Stimulated activated CD4-positive, alpha-beta T cell treated with anti-CD3 and anti-CD28 coated beads, Interleukin-1b, Interleukin-23, amount 100 ng/mL, for 48 hours (primary cell): ENCODE measurements at regions not wholly inside any gene's neighbourhood (a gene's known extent, or its start where the extent isn't known, plus 50 kb on each side); places are given as distances from the start of the nearest gene placed in this dataset.

Source experiments
- DNase-seq: peaks from one replicate; pipeline ENCODE4 v3.0.0-alpha.2; 2020

DNA sequence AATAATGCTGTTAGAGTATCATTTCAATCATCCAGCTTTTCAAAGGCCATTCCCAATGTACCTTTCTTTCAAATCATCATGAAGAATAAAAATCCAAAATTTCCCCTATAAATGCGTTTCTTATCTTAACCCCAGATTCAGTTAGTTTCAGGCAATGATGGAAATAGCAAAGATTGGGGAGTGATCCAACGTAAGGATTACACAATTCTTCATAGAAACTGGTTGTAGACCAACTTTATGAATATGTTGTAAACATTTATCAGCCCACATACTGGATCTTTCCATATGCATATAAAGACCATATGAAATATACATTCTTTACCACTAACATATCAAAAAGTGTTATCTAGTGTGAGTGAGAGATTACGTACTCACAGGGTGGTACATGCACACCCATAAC is 92.7 kb downstream of the ZC3H11B start:
- DNase-seq = no peak

DNA sequence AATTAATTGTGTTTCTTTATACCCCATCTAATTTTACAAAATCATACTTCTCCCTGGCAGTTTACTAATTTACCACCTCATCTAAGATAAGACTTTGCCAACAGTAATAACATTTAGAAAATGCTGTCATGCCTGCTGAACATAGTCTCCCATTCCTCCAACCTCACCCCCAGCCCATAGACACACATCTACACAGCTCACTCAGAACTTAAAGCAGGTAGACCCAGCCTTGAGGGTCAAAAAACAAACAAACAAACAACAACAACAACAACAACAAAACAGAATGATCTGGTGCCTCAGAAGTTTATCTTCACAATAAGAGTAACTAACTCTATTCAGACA is 94.0 kb downstream of the ZC3H11B start:
- no peak for DNase-seq

DNA sequence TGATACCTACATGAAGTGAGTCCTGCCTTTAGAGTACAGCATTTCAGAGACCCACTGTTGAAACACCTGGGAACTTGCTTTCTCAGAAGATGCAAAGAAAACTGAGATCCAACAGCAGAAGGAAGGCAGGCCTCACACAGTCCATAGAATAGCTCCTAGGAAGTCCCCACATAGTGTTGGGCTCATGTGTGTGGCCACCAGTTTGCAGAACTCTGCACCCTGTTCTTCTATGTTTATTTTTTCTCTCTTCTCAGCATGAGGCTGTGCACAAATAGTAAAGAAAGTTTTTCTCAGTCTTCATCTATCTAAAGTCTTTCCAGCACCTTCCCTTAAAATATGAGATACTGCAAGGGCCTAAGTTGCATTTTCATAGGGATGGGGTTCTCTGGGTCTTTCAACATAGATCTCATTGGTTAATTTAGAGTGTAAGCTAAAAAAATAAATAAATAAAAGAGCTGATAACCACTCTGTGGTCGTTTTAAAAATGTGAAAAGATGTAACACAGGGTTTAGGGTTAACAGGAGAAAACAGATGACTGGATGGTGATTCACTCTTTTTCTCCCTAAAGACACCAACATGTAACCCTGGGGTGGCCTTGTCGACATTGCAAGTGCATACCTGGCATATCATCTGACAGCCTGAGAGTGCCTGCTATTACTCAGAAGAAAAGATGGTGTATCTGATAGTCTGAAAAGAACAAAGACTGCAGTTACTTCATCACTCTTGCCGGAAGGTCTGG is 94.6 kb downstream of the ZC3H11B start:
- DNase-seq = no peak

DNA sequence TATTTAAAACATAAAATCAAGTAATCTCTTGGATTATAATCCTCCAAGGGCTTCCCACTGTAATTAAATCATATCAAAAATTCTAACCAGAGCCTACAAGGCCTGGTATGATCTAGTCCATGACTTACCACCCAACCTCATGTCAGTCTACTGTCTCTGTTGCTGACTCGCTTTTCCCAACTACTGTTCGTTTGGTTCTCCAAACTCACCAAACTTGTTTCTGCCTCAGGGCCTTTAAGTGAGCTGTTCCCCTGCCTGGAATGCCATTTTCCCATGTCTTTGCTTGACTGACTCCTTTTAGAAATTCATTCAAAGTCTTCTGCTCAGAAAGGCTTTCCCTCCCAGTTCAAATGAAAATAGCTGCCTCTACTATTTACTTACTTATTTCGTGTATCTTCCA is 95.9 kb downstream of the ZC3H11B start:
- DNase-seq = no peak

DNA sequence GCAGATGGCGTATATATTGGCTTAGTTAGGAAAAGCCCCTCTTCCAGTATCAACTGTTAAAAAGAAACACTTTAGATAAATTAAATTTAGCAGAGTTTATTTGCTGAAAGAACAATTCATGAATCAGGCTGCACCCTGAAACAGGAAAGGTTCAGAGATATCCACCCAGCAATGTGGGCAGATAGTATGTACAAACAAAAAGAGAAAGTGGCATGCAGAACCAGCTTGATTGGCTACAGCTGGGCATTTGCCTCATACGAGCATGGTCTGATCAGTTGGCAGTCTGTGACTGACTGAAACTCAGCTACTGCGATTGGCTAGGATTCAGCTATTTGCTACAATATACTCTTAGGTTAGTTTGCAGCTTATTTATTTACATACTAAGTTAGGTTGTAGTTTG is 98.2 kb downstream of the ZC3H11B start:
- no peak for DNase-seq

DNA sequence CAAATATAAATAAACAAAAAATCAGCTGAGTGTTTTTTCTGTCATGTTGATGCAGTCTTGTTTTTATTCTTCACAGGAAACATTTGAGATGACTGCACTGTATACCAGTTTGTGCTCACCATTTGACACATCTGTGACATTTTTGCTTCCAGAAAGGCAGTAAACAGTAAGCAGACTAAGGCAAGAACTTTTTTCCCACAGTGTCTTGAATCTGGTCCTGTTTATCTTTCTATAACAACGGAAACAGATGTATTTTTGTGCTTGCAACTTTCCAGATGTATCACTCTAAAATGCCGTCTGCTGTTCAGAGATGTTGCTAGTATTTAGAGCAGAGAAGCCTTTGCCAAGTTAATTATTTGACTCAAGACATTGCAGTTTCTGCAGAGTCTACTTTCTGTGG is 105.5 kb downstream of the ZC3H11B start:
- DNase-seq = no peak

DNA sequence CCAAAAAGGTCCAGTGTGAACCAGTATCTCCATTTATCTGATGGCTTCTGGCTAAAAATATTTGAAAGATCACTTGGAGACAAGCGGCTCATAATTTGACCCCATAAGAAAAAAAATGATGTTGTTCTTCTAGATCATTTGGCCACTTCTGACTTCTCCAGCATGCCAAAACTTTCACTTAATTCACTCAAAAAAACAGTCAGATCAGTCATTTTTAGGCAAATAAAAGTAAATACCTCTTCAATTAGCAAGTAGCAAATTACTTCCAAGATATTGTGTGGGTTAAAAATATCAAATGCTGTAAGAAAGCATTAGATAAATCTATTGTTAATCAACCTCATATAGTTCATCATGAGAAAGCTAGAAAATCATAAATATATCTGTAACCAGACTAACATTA is 106.0 kb downstream of the ZC3H11B start:
- no peak for DNase-seq

DNA sequence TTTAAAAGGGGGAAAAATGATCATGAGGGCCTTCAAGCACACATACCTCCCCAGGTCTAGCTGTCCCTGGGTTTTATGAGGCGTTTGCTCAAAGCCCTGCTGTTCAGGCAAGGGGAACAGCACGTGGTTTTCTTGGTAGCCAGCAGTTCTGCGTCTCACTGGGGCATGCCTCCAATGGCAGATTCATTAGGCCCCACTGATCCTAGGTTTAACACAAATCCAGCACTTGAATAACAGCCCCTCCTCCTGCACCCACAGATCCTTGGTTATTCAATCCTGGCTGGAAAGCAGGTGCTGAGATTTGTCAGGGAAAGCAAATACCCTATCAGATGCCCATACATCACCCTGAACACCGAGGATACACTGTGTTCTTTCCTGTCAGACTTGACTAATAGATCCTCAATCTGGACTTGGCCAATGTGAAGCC is 106.4 kb downstream of the ZC3H11B start:
- DNase-seq = no peak

DNA sequence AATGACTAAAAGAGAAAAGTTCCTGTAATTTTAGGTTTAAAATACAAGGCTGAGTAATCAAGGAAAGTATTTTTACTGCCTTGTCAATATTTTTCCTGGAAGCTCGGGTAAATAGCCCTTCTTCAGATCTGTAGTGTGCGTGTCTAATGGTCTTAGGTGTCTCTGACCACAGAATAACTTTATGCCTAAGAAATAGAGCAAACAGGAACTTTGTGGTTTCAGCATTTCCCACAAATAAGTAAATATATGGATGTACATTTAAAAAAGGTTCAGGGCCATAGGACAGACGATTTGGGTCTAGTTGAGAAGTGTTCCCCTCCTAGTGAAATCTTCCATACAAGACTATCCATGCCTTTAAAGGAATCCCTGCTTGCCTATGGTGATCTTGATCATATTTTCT is 107.0 kb downstream of the ZC3H11B start:
- no peak for DNase-seq

DNA sequence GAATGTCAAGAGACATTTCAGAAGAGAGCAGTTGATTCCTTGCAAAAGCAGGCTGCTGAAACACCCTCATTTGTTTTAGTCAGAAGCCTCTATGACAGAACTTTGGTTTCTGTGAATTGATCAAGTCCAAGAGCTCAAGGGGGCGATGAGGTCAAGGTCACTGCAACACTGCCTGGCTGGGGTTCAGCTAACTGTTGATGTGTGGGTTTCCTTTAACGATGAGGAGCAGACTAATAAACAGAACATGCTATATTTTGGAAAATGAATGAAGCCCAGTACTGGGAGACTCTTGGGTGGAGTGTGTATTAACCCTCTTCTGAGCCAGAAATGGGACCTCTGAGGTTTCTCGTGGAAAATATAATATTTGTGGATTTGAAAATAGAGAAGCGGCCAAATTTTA is 109.3 kb downstream of the ZC3H11B start:
- DNase-seq = no peak

DNA sequence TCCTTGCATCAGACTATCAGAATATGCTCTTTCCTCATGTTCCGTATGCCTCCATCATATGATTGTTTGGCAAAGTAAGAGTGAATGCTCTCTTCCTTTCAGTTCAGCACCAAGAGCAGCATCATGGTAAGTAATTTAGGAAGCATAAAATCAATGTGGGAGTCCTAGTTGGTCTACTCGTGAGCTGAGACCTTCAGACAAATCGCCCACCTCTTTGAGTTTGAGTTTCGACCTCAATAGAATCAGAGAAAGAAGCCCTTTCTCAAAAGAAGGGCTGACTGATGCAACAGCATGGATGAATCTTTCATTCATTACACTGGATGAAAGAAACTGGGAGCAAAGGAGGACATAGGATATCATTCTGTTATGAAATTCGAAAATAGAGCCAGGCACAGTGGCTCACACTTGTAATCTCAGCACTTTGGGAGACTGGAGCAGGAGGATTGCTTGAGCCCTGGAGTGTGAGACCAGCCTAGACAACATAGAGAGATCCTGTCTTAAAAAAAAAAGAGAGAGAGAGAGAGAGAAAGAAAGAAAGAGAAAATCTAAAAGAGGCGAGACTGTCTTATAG is 112.5 kb downstream of the ZC3H11B start:
- no peak for DNase-seq

DNA sequence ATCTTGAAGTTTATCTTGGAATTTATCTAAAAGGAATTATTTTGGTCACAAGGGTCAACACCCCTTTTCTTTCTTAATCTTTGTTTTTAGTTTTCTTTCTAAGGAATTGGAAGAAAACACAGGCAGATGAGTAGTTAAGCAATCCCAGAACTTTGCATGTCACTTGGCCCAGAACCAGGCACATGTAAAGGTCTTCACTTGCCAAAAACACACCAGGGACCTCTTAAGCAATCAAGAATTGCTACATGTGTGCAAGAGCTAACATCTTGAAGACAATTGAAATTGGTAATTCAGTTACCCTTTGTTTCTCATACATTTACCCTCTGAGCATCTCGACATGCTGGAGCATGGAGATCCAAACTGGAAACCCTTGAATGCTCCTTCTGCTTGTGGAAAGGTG is 114.2 kb downstream of the ZC3H11B start:
- no peak for DNase-seq

DNA sequence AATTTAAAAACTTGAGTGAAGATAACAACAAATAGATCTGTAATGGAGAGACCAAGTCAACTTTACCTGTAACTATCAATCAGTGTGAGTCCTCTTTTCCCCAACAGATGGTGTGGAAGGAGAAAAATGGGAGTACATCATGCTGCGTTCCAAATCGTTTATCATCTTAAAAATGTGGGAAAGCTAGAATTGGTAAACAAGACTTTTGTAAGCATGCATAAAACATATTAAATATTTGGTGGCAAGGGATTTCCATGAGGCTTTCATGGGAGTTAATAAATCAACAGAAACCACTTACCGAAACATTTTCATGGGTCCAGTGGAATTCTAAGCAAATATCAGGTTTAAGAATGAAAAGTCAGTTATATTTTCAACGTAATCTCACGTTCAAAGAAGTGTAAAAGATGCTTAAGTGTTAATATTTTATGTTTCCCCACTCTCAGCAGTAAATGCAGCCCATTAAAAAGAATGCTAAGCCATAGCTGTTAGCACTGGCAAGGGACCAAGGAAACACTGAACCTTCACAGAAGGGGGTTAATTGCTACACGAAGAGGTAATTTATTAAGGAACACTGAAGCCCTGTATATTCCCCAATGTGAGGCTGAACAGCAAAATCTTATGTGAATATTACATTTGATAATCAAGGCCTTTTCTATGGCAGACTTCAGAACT is 117.0 kb downstream of the ZC3H11B start:
- no peak for DNase-seq

DNA sequence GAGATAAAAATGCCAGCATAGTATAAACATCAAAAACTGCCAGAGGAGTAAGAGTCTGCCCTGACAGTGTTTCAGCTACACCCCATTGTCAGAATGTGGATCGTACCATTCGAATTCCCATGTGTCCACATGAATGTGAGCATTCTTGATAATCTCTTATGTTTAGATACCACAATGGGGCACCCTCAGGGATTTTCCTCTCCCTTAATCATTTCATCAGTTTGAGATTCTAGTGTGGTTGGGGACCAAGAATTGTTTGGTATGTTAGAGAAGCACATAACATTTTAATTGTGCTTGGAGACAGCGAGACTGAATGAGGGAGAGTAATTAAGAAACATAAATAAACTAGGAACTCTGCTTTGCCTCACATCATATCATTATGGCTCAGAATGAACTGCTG is 120.2 kb downstream of the ZC3H11B start:
- no peak for DNase-seq

DNA sequence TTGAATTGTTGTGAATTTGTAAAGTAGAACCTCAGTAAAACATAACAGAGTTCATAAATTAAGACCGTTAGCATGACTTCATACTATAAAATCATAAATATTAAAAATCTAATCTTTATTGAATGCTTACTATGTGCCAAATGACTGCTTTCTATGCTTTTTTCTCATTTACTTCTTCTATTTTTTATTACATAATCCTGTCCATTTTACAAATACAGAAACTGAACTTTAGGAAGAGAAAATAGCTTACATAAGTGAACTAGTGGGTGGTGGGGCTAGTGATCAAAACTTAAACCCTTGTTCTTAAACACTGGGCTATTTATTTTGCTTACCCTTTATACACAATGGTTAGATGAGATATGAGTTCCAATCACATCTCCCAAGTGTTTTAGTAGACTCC is 122.3 kb downstream of the ZC3H11B start:
- DNase-seq = no peak

DNA sequence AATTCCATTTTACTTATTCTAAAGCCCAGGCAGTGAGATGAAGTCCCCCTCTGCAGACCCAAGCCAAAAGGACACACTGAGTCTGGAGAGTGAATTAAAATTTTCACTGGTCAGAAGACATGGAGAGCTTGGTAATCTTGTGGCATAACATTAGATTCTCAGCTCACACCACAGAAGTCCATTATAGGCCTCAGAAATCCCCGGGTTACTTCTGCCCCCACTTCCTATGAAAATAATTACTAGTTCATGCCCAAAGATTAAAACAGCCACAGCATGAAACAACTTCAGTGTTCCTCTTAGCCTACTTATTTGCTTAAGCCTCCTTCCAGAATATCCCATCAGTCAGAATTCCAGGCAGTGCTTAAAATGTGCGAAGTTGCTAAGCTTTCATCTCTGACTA is 123.3 kb downstream of the ZC3H11B start:
- no peak for DNase-seq

DNA sequence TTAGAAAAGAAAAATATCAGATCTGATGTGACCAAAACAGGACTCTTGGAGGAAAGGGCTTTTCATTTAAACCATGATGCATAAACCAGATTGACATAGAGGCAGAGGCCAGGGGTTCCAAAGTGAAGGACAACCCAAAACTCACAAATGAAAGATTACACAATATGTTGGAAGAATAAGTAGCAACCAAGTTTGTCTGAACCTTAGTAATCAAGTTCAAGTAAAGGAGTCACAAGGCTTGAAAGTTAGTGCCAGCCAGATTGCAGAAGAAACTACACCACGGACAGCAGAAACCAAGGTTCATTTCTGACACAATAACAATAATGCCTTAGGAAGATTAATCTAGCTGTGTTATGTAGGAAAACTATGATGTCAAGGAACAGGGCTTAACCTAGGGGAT is 124.6 kb downstream of the ZC3H11B start:
- DNase-seq = no peak

DNA sequence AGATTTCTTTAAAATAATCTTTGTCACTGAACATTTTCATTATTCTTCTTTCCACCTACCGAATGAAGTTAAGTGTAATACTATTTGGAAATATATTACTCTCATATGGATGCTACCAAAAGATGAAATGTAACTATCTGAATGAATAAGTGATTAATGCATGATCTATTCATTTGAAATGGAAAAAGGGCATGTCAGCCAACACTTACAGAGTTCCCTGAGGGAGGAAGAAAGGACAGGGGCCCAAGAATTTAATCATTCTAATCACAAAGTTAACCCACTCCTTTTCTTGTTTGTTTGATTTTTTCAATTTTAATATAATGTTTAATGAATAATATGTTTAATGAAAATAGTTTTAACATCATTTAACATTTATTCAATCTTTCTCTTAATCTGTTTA is 129.4 kb downstream of the ZC3H11B start:
- DNase-seq = no peak

DNA sequence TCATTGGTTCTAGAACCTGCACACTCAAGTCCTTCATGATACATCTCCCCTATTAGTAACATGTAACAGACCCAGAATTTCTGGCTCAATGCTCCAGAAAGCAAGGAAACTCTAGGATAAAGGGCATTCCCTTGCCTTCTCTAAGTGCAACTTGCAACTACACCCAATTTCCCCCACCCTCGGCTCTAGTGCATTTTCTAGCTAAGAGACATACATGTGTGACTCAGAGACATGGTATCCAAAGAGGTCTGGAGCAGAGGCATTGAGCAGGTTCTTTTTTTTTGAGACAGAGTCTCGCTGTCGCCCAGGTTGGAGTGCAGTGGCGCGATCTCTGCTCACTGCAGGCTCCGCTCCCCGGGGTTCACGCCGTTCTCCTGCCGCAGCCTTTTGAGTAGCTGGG is 132.9 kb downstream of the ZC3H11B start:
- DNase-seq = no peak

DNA sequence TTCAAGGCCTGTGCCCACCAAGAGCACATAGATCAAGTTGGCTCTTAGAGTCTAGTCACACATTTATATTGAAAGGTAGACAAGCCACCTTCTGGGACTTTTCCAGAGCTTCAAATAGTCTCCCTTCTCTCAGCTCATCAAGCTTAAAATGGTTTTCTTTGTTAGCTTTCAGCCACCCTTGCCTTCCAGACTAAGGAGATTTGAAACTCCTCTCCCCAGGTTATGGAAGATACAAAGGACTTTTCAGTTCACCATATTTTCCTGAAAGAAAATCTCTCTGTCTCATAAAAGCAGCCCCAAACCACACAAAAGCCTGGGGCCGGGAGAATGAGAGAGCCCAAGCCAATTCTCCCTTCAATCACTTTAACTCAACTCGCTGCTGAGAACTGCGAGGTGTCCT is 134.1 kb downstream of the ZC3H11B start:
- no peak for DNase-seq

DNA sequence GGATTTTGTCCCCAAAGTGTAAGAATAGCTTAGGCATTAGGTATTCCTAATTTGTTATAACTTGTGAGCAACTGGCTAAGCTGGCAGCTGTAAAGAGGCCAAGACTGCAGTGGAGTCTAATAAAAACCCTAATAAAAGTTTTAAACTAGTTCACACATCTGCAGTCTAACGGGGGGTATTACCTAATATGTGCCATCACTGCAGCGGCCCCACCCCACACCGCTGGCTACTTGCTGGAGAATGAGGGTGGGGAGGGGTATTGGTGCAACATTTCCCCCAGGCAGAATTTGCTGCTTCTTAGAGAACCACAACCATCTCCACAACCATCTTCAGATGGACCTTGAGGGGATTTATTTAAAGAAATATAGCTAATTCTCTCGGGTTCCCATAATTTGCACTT is 135.0 kb downstream of the ZC3H11B start:
- no peak for DNase-seq

DNA sequence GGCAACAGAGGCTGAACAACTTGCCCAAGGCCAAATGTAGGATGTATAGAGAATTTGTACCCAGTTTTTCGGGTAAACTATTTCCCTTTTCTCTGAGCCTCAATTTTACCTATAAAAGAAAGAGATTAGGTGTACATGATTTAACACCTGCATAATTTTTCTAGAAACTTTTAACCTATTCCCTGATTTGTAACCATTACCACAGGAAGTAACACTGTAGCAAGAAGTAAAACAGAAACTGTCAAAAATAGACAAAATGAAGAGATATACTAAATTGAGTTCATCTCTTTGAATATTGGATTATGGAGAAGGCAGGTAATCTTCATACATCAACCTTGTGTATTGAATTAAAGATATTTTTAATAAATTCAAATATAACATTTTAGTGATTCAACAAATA is 136.2 kb downstream of the ZC3H11B start:
- DNase-seq = no peak

DNA sequence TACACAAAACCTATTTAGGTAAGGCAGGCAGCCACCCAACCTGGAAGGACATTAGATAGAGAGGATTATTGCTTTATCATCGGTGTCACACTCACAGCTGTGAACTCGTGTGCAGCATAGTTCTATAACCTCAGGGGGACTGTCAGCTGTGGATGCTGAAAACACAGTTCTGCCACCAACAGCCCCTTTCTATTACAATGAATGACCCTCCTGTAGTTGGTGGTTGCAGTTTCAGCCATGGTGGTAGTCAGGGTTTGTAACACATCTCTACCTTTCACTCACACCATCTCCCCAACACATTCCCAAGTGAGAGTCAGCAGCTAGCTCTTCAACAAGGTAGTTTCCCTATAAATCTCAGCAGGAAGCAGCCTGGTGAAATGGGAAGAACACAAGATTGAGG is 136.8 kb downstream of the ZC3H11B start:
- no peak for DNase-seq

DNA sequence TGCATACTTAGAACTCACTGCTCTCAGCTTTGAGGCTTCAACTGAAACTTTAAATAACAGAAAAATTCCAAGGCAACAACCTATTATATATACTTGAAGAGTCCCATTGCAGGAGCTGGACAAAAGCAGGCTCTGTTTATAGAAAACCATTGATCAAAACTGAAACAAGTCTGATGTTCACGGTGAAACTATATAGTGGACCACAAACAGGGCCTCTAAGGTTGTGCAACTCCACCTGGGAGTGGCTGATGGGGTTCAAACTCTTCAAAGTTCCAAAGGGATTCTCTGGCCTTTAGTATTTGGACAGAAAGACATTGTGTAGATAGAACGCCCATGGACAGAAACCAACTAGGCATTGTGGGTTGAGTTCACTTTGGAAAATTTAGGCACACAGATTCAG is 140.3 kb downstream of the ZC3H11B start:
- DNase-seq = no peak

DNA sequence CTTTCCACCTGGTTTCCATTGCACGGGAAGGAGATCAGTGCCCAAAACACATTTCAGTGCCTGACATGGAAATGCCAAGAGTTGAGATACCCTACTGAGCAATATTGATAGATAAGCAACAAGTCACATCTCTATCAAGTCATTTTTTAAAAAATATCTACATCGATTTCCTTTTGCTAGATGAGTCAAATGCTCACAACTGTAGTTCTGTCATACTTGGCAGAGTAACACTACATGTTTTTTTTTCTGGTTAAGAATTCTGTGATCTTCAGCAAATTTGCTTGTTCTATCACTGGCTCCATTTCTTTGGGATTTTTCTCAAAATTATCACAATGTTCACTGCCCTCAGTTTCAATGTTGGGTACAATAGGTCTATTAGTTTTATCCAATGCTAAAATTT is 145.4 kb downstream of the ZC3H11B start:
- no peak for DNase-seq
